IMR-90 (cell line): ENCODE measurements at regions not wholly inside any gene's neighbourhood (a gene's known extent, or its start where the extent isn't known, plus 50 kb on each side); places are given as distances from the start of the nearest gene placed in this dataset.

Experiments
- ATAC-seq: fragments of 200-7000 bp; cut with Tn5 transposase; 2 replicates; pipeline ENCODE4 v1.9.1; 2020; ENCODE audit warnings: low read depth, mild to moderate bottlenecking, moderate library complexity
- BruUV-seq: library from RNA; stranded (reverse); fragments of 400-500 nt; replicated peaks from 2 replicates; lab custom pipeline; 2021; lab: Mats Ljungman, UMichigan
- CTCF ChIA-PET: fragments of 300-600 bp; formaldehyde crosslinking; extraction: SDS; loops from one replicate; lab custom pipeline; 2021; ENCODE audit warnings: antibody characterized with exemption; lab: Yijun Ruan, JAX
- POLR2A ChIA-PET: fragments of 300-600 bp; sonication (Branson Sonifier 250); formaldehyde crosslinking; loops from one replicate; lab custom pipeline; 2022; ENCODE audit warnings: antibody characterized with exemption; ENCODE audit not compliant: unreplicated experiment; lab: Charles Lee
- DNase-seq: peaks from one replicate; pipeline ENCODE4 v3.0.0; 2013
- H2AFZ ChIP-seq: replicated peaks from 2 replicates; pipeline ENCODE3; 2013; ENCODE audit warnings: low read length, mild to moderate bottlenecking; ENCODE audit not compliant: poor library complexity
- H2AK5ac ChIP-seq: 2 replicates; pipeline ENCODE4 v1.6.1; 2013; ENCODE audit warnings: low read depth, low read length, inconsistent platforms
- H2AK9ac ChIP-seq: replicated peaks from 2 replicates; pipeline ENCODE3; 2013; ENCODE audit warnings: mild to moderate bottlenecking, low read depth, low read length, moderate library complexity; ENCODE audit not compliant: poor library complexity
- H2BK120ac ChIP-seq: 2 replicates; pipeline ENCODE4 v1.6.1; 2013; ENCODE audit warnings: low read depth, low read length, inconsistent platforms
- H2BK15ac ChIP-seq: 3 replicates; pipeline ENCODE4 v1.6.1; 2013; ENCODE audit warnings: low read depth, low read length, inconsistent platforms
- H2BK20ac ChIP-seq: 2 replicates; pipeline ENCODE4 v1.6.1; 2013; ENCODE audit warnings: low read depth, mild to moderate bottlenecking, inconsistent platforms, low read length, moderate library complexity
- H2BK5ac ChIP-seq: 2 replicates; pipeline ENCODE4 v1.6.1; 2013; ENCODE audit warnings: mild to moderate bottlenecking, low read depth, low read length, inconsistent platforms; ENCODE audit not compliant: poor library complexity, severe bottlenecking
- H3K14ac ChIP-seq: replicated peaks from 2 replicates; pipeline ENCODE4 v1.6.1; 2013; ENCODE audit warnings: low read depth, low read length, inconsistent platforms
- H3K18ac ChIP-seq: 2 replicates; pipeline ENCODE4 v1.6.1; 2013; ENCODE audit warnings: low read depth, low read length, control low read depth
- H3K23ac ChIP-seq: 2 replicates; pipeline ENCODE4 v1.6.1; 2013; ENCODE audit warnings: low read depth, low read length, inconsistent platforms
- H3K27ac ChIP-seq: 2 replicates; pipeline ENCODE4 v1.5.1; 2013; ENCODE audit warnings: mild to moderate bottlenecking, control low read depth, low read length; ENCODE audit not compliant: insufficient read depth
- H3K27me3 ChIP-seq: 2 replicates; pipeline ENCODE4 v1.6.1; 2013; ENCODE audit warnings: low read length; ENCODE audit not compliant: control insufficient read depth, insufficient read depth
- H3K36me3 ChIP-seq: 2 replicates; pipeline ENCODE4 v1.6.1; 2013; ENCODE audit warnings: low read length, mixed read lengths; ENCODE audit not compliant: control insufficient read depth, insufficient read depth
- H3K4ac ChIP-seq: 2 replicates; pipeline ENCODE4 v1.6.1; 2013; ENCODE audit warnings: low read depth, low read length, inconsistent platforms
- H3K4me1 ChIP-seq: 2 replicates; pipeline ENCODE4 v1.6.1; 2013; ENCODE audit warnings: low read length, mixed read lengths; ENCODE audit not compliant: control insufficient read depth, insufficient read depth
- H3K4me2 ChIP-seq: 2 replicates; pipeline ENCODE4 v1.6.1; 2013; ENCODE audit warnings: low read depth, mild to moderate bottlenecking, control low read depth, low read length, moderate library complexity
- H3K4me3 ChIP-seq: 2 replicates; pipeline ENCODE4 v1.5.1; 2013; ENCODE audit warnings: low read depth, mild to moderate bottlenecking, control low read depth, low read length, moderate library complexity; ENCODE audit not compliant: insufficient read depth
- H3K56ac ChIP-seq: 2 replicates; pipeline ENCODE4 v1.6.1; 2013; ENCODE audit warnings: low read length, inconsistent platforms; ENCODE audit not compliant: insufficient read depth; ENCODE audit errors: extremely low read depth
- H3K79me1 ChIP-seq, 2 experiments: 2 replicates each; pipeline ENCODE4 v1.6.1; 2013; ENCODE audit warnings: low read length in 2 of 2, inconsistent platforms in 1 of 2, low read depth in 1 of 2
- H3K9ac ChIP-seq: 2 replicates; pipeline ENCODE4 v1.6.1; 2013; ENCODE audit warnings: low read depth, low read length, control low read depth
- H3K9me1 ChIP-seq: 2 replicates; pipeline ENCODE4 v1.6.1; 2013; ENCODE audit warnings: low read length, inconsistent platforms; ENCODE audit not compliant: insufficient read depth
- H3K9me3 ChIP-seq: 2 replicates; pipeline ENCODE4 v1.6.1; 2013; ENCODE audit warnings: low read length; ENCODE audit not compliant: control insufficient read depth, insufficient read depth
- H4K20me1 ChIP-seq: 2 replicates; pipeline ENCODE4 v1.6.1; 2013; ENCODE audit warnings: low read length, inconsistent platforms; ENCODE audit not compliant: insufficient read depth
- H4K5ac ChIP-seq: 2 replicates; pipeline ENCODE4 v1.6.1; 2013; ENCODE audit warnings: mild to moderate bottlenecking, low read depth, low read length, control low read depth
- H4K8ac ChIP-seq, 2 experiments: 2 replicates each; pipeline ENCODE4 v1.6.1; 2013; ENCODE audit warnings: low read depth in 2 of 2, low read length in 2 of 2, control low read depth in 1 of 2, inconsistent platforms in 1 of 2
- H4K91ac ChIP-seq: 2 replicates; pipeline ENCODE4 v1.6.1; 2013; ENCODE audit warnings: low read depth, low read length, inconsistent platforms; ENCODE audit not compliant: insufficient read depth
- BHLHE40 ChIP-seq: fragments of 150-350 bp; IDR thresholded peaks from 2 replicates; pipeline ENCODE4 v1.6.1; 2016; ENCODE audit warnings: mild to moderate bottlenecking, low read depth, low read length
- CEBPB ChIP-seq: IDR thresholded peaks from 2 replicates; pipeline ENCODE4 v1.6.1; 2012; ENCODE audit warnings: low read depth, low read length, improper control_type of control experiment
- MAFK ChIP-seq: IDR thresholded peaks from 2 replicates; pipeline ENCODE4 v1.6.1; 2012; ENCODE audit warnings: low read depth, low read length, improper control_type of control experiment
- MAZ ChIP-seq: IDR thresholded peaks from 2 replicates; pipeline ENCODE4 v1.6.1; 2012; ENCODE audit warnings: low read depth, mild to moderate bottlenecking, low read length, improper control_type of control experiment, moderate library complexity, borderline replicate concordance
- POLR2A ChIP-seq: IDR thresholded peaks from 2 replicates; pipeline ENCODE4 v1.6.1; 2012; ENCODE audit warnings: mild to moderate bottlenecking, low read depth, low read length
- RCOR1 ChIP-seq: IDR thresholded peaks from 2 replicates; pipeline ENCODE4 v1.6.1; 2012; ENCODE audit warnings: mild to moderate bottlenecking, low read length, improper control_type of control experiment; ENCODE audit not compliant: insufficient replicate concordance
- RFX5 ChIP-seq: IDR thresholded peaks from 2 replicates; pipeline ENCODE4 v1.8.0; 2012; ENCODE audit warnings: low read depth, mild to moderate bottlenecking, low read length, moderate library complexity
- SMC3 ChIP-seq: fragments of 150-350 bp; IDR thresholded peaks from 2 replicates; pipeline ENCODE4 v1.6.1; 2016; ENCODE audit warnings: low read depth, mild to moderate bottlenecking, antibody characterized with exemption, low read length, moderate library complexity
- whole genome bisulfite sequencing, 2 experiments: methylation state at CpG; one replicate each; pipeline versions ENCODE4 v1.1.5 to v1.1.7; 2013; ENCODE audit warnings: missing lambda C conversion rate in 2 of 2; ENCODE audit not compliant: insufficient read length in 1 of 2; ENCODE audit errors: extremely low coverage in 2 of 2; 5-methylcytosine and 5-hydroxymethylcytosine counted together
- dilution Hi-C: fragments of 300-500 bp; cut with HindIII; formaldehyde crosslinking; loops from one replicate; pipeline ENCODE4 v1.14.3; 2018; ENCODE audit warnings: low sequenced_read_pairs; ENCODE audit not compliant: unreplicated experiment
- in situ Hi-C: fragments of 300-500 bp; cut with MboI; formaldehyde crosslinking; loops from 3 replicates; pipeline ENCODE4 v1.14.3; 2019; ENCODE audit warnings: low sequenced_read_pairs, inconsistent platforms, mixed read lengths
- intact Hi-C: fragments of 100-400 bp; cut with micrococcal nuclease; formaldehyde crosslinking; loops from 2 replicates; pipeline ENCODE4 v1.10.0; 2022
- TF ChIP-seq, protein P1 (sequence below): fragments of 150-350 bp; IDR thresholded peaks from 2 replicates; pipeline ENCODE4 v1.6.1; 2017; ENCODE audit warnings: mild to moderate bottlenecking, antibody characterized with exemption, low read length, low read depth
- TF ChIP-seq, protein P2 (sequence below): fragments of 150-350 bp; IDR thresholded peaks from 2 replicates; pipeline ENCODE4 v1.6.1; 2016; ENCODE audit warnings: low read depth, mild to moderate bottlenecking, low read length, moderate library complexity, borderline replicate concordance

DNA sequence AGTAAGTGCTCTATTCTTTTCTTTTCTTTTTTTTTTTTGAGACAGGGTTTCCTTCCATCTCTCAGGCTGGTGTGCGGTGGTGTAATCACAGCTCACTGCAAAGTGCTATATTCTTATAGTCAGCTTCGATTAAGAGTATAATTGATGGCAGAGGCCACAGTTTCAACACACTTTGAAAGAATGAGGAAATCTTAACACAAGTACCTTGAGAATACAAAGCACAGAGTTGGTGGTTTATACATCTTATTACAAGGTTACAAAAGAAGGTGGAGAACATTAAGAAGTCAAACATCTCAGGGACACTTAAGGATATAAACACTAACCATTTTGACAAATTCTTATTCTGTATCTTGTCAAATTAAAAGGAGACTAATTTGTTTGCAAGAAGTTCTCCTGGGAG is 180.5 kb downstream of the SOD2 start:
- H3K18ac ChIP-seq = no peak overlapping the region
- H3K79me1 ChIP-seq = no peaks in the 10 kb centered on the region
- dilution Hi-C loops (no loop called here), intact Hi-C loops (no loop called here), in situ Hi-C loops (no loop called here)
- H2AK5ac ChIP-seq = no peak overlapping the region
- H3K56ac ChIP-seq = no peak overlapping the region
- POLR2A ChIA-PET = no interaction called here
- no peak overlapping the region for H3K23ac ChIP-seq
- H4K20me1 ChIP-seq = no peaks in the 10 kb centered on the region
- no peaks in the 10 kb centered on the region for H3K9me1 ChIP-seq
- BruUV-seq = no TSS peak
- no peak overlapping the region for H2AFZ ChIP-seq
- H3K27ac ChIP-seq = no peak overlapping the region
- no peak overlapping the region for H2BK5ac ChIP-seq
- H2BK20ac ChIP-seq = no peak overlapping the region
- CTCF ChIA-PET = no interaction called here
- no peaks in the 10 kb centered on the region for H3K9me3 ChIP-seq
- TF ChIP-seq CEBPB (no peak), BHLHE40 (no peak), SMC3 (no peak), RCOR1 (no peak), MAZ (no peak), POLR2A (no peak), RFX5 (no peak), MAFK (no peak)
- TF ChIP-seq, protein P1, sequence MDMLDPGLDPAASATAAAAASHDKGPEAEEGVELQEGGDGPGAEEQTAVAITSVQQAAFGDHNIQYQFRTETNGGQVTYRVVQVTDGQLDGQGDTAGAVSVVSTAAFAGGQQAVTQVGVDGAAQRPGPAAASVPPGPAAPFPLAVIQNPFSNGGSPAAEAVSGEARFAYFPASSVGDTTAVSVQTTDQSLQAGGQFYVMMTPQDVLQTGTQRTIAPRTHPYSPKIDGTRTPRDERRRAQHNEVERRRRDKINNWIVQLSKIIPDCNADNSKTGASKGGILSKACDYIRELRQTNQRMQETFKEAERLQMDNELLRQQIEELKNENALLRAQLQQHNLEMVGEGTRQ = no peak
- TF ChIP-seq, protein P2, sequence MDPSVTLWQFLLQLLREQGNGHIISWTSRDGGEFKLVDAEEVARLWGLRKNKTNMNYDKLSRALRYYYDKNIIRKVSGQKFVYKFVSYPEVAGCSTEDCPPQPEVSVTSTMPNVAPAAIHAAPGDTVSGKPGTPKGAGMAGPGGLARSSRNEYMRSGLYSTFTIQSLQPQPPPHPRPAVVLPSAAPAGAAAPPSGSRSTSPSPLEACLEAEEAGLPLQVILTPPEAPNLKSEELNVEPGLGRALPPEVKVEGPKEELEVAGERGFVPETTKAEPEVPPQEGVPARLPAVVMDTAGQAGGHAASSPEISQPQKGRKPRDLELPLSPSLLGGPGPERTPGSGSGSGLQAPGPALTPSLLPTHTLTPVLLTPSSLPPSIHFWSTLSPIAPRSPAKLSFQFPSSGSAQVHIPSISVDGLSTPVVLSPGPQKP = no peak
- H4K91ac ChIP-seq = no peak overlapping the region
- no peak overlapping the region for H2BK15ac ChIP-seq
- H3K4ac ChIP-seq = no peak overlapping the region
- H4K8ac ChIP-seq = no peak overlapping the region
- ATAC-seq (no peak), DNase-seq (no peak)
- WGBS, 2 experiments = no CpG with 5 or more reads among the region's 2 CpGs
- no peak overlapping the region for H3K4me2 ChIP-seq
- no peak overlapping the region for H2AK9ac ChIP-seq
- H3K27me3 ChIP-seq = no peaks in the 10 kb centered on the region
- no peak overlapping the region for H4K5ac ChIP-seq
- no peak overlapping the region for H2BK120ac ChIP-seq
- no peaks in the 10 kb centered on the region for H3K36me3 ChIP-seq
- no peaks in the 10 kb centered on the region for H3K4me1 ChIP-seq
- H3K4me3 ChIP-seq = no peak overlapping the region
- no peak overlapping the region for H3K14ac ChIP-seq
- H3K9ac ChIP-seq = no peak overlapping the region
